IPS DF 19.7 (cell line): ENCODE measurements at regions not wholly inside any gene's neighbourhood (a gene's known extent, or its start where the extent isn't known, plus 50 kb on each side); places are given as distances from the start of the nearest gene placed in this dataset.

Experiments
- DNase-seq: peaks from one replicate; pipeline ENCODE4 v3.0.0-alpha.2; 2013; ENCODE audit warnings: low read depth, low spot score

DNA sequence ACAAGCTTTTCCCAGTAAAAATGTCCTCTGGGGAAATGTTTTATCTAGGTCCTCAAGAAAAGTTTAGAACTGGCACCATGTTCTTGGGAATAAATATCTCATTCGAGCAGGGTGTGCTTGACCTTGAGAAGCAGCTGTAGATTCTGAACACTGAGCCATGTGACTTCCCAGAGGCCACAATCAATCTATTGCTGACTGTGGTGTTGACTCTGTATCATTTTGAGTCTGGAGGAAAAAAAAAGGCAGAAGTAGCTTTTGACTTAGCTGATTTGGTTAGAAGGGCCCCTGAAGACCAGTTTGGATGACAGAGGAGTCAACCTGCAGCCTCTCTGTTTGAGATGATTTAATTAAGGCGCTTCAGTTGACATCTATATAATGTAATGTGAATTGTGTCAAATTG is 592.4 kb upstream of the SEL1L start:
- no peak for DNase-seq

GRCh38 chr14:82134411-82134810 is 600.8 kb upstream of the SEL1L start:
- no peak for DNase-seq

GRCh38 chr14:82138431-82138830 is 604.8 kb upstream of the SEL1L start:
- DNase-seq, result no peak

DNA sequence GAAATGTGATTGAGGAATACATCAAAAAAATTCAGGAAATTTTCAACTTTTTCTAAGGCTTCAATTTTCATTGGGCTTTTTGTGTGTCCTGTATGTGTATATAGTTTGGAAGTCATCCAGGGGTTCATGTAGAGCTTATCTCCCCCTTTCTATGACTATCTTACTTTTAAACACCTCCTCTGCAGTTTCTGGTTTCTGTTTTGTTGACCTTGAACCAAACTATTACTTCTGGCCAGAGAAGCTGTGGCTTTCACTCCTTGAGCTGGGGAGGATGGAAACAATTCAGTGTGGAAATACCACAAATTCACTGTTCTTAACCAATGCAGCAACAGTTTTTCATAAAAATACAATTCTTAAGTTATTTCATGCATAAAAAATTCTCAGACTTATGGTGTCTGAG is 613.2 kb upstream of the SEL1L start:
- DNase-seq, result no peak

GRCh38 chr14:82153689-82154088 is 620.0 kb upstream of the SEL1L start:
- no peak for DNase-seq

GRCh38 chr14:82159624-82160023 is 626.0 kb upstream of the SEL1L start:
- no peak for DNase-seq

GRCh38 chr14:82180139-82180538 is 646.5 kb upstream of the SEL1L start:
- DNase-seq, result no peak

DNA sequence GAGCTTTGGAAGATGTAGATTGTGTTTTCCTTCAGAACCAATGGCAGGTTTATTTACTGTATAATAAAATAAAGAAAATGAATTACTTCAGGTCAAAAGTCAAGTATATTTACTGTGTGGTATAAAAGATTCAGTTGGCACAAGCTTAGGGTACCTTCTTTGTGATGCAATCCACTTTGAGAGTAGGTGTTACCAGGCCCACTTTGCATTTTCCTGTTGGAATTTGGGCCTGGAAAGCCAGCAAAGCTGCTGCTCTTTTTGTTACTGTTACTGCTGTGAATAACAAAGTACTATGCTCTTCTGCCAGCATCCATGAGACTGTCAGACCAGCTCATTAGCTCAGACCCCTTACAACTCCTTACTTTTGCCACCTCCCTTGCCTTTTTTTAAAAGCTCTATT is 649.0 kb upstream of the SEL1L start:
- DNase-seq, result peak; percentile 3

- no peak for DNase-seq
These were observed 657.1 kb upstream of the SEL1L start for GRCh38 chr14:82190742-82191141.

DNA sequence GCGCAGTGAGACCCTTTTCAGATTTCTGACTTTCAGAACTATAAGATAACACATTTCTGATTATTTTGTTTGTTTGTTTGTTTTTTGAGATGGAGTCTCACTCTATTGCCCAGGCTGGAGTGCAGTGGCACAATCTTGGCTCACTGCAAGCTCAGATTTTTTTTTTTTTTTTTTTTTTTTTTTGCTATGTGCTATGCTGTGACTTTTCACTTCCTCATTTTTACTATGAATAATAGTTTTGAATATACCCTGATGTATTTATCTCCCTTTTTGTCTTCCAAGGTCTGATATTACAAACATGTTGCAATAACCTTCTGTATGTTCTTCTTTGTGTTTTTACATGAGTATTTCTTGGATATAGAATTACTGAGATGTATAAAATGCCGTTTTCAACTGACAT is 658.7 kb upstream of the SEL1L start:
- no peak for DNase-seq

- DNase-seq, result no peak
These were observed 689.6 kb upstream of the SEL1L start for GRCh38 chr14:82223276-82223675.

DNA sequence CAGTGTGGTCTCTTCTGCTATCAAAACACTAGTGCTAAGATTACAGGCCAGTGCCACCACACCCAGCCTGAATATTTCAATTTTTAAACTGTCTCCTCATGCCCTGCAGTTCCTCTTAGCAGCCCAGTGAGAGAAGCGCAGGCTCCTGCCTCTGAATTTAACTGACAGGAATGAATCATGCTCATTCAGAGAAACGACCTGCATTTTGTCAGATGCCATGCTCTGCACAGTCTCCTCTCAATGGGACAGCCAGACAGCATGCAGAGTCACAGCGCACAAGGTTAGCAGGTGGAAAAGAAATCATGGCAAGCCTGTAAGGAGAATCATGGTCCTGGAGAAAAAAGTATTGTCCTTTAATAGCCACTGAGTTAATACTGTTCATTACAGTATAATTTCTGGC is 691.0 kb upstream of the SEL1L start:
- no peak for DNase-seq

GRCh38 chr14:82230748-82231147 is 697.1 kb upstream of the SEL1L start:
- no peak for DNase-seq

DNA sequence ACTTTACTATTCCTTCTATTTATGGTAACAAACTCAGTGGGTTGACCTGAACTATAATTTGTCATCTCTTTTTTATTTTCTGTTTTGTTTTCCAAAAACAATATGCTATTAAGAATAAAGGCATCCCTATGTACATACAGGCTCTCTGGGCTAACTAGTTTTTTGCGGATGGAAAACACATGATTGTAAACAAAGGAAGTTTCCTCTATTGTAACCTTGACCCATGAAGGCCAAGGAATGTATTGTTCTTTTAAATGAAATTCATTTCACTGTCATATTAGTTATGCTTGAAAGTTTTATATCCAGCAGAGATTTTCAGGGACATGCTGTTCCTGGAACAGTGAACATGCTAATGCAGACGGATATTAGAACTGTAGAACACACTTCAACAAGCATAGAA is 705.0 kb upstream of the SEL1L start:
- DNase-seq, result no peak

DNA sequence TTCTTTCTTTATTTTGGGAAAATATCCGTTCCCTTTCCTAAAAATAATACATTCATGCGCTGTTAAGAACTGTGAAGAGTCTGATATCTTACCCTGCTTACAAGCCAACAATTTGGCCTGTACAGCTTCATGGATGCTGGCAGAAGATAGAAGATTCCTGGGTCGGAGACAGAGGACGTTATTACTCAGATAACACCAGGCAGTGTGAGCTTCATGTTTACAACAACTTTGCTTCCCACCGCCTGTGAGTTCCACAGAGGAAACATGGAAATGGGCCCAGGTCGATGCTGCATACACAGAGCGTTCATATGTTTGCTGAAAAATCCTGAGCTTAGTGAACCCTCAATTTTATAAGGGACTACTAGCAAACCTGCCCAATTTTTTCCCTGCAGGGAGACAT is 705.6 kb upstream of the SEL1L start:
- no peak for DNase-seq

DNA sequence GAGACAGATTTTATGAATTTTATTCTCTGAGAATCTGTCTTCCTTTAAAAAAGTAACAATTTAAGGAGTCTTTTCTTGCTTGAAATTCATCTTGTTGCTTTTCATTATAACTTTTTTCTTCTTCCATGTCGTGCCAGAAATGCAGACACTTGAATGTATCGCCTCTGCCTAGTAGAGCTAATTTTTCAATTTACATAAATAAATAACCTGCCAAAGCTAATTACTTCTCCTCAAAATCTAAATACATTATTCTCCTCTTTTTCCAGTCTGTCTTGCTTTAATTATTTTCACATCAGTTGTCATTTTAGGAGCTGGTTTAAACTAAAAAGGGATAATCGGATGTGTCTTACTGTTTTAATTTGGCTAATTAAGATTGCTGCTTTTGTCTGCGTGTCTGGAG is 711.1 kb upstream of the SEL1L start:
- DNase-seq, result no peak

GRCh38 chr14:82251494-82251893 is 717.8 kb upstream of the SEL1L start:
- peak; percentile 9 for DNase-seq

DNA sequence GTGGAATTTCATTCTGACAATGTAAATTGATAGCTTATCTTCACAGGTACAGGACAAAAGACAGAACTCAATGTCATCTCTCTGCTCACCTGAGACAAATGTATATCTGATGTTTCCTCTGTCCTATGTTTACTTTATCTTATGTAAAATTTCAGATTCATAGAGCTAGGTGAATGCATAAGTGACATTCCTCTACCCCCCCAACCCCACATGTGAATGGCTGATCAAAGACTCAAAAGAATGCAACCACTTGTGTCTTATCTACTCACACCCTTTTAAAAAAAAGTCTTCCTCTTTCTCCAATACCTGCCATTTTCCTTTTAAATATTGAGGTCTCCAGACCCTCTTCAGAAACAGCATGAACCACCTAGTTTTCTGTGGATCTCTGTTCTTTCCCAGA is 736.6 kb upstream of the SEL1L start:
- no peak for DNase-seq

GRCh38 chr14:82298811-82299210 is 765.2 kb upstream of the SEL1L start:
- no peak for DNase-seq

GRCh38 chr14:82309199-82309598 is 775.5 kb upstream of the SEL1L start:
- DNase-seq, result no peak

GRCh38 chr14:82313889-82314288 is 780.2 kb upstream of the SEL1L start:
- DNase-seq, result no peak

DNA sequence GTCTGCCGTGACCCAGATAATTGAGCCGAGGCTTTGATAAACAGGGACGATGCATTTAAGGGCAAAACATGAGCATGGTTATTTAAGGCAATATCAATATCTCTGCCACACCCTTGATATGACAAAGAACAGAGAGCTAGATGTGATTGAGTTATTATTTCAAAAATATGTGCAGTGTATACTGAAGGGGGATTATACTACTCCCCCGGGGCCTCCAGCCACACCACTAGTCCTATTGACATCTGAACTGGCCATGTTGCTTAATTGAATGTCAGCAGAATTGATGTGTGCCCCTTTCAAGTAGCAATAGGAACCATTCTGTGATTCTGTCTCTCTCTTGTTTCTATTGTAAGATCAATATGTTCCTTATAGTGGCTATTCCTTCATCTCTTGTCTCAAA is 794.8 kb upstream of the SEL1L start:
- DNase-seq, result no peak

- no peak for DNase-seq
These were observed 807.7 kb upstream of the SEL1L start for GRCh38 chr14:82341261-82341810.

DNA sequence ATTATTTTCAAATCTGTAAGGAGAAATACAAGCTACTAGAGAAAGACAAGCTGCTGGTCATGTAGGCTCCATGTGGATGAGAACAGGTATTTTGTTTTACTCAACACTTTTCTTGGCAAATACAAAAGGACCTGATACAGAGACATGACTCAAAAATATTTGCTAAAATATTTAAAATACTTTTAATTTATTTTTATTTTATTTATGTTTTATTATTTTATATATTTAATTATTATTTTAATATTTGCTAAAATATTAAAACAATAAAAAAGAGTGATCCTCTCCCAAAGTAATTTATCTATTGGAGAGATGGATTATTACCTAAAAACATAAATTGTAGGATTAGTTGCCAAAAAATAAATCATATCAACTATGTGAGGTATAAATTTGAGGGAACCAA is 808.9 kb upstream of the SEL1L start:
- no peak for DNase-seq

- no peak for DNase-seq
These were observed 811.5 kb upstream of the SEL1L start for GRCh38 chr14:82345184-82345583.
